Osteoblast (primary cell): ENCODE measurements at regions not wholly inside any gene's neighbourhood (a gene's known extent, or its start where the extent isn't known, plus 50 kb on each side); places are given as distances from the start of the nearest gene placed in this dataset.

ENCODE experiments used
- DNase-seq: peaks from one replicate; pipeline ENCODE4 v3.0.0; 2011; ENCODE audit warnings: low spot score, mixed read lengths; ENCODE audit not compliant: insufficient read length; ENCODE audit errors: missing footprints
- H2AFZ ChIP-seq: 2 replicates; pipeline ENCODE4 v1.6.0; 2011; ENCODE audit warnings: mild to moderate bottlenecking, low read length
- H3K27ac ChIP-seq: 2 replicates; pipeline ENCODE4 v1.5.1; 2011; ENCODE audit warnings: mild to moderate bottlenecking, low read depth, low read length, moderate library complexity
- H3K27me3 ChIP-seq: 2 replicates; pipeline ENCODE4 v1.6.0; 2012; ENCODE audit warnings: mild to moderate bottlenecking, control low read depth, inconsistent platforms, low read length, moderate library complexity; ENCODE audit not compliant: insufficient read depth
- H3K36me3 ChIP-seq: 2 replicates; pipeline ENCODE4 v1.5.1; 2011; ENCODE audit warnings: mild to moderate bottlenecking, low read length, control low read depth, moderate library complexity; ENCODE audit not compliant: insufficient read depth
- H3K4me1 ChIP-seq: 2 replicates; pipeline ENCODE4 v1.5.1; 2011; ENCODE audit warnings: mild to moderate bottlenecking, low read length, control low read depth, moderate library complexity; ENCODE audit not compliant: insufficient read depth
- H3K4me2 ChIP-seq: 2 replicates; pipeline ENCODE4 v1.6.0; 2011; ENCODE audit warnings: mild to moderate bottlenecking, low read length; ENCODE audit not compliant: insufficient read depth
- H3K4me3 ChIP-seq: fragments of 200-600 bp; sonication (generic); 3 replicates; pipeline ENCODE4 v1.5.1; 2012; ENCODE audit warnings: mild to moderate bottlenecking, low read length, inconsistent platforms; ENCODE audit not compliant: insufficient read depth
- H3K79me2 ChIP-seq: 2 replicates; pipeline ENCODE4 v1.6.0; 2012; ENCODE audit warnings: mild to moderate bottlenecking, low read length, control low read depth, inconsistent platforms; ENCODE audit not compliant: insufficient read depth
- H3K9me3 ChIP-seq: 2 replicates; pipeline ENCODE4 v1.5.1; 2011; ENCODE audit warnings: low read depth, low read length, control low read depth
- H4K20me1 ChIP-seq: 2 replicates; pipeline ENCODE4 v1.6.0; 2012; ENCODE audit warnings: mild to moderate bottlenecking, low read length, control low read depth; ENCODE audit not compliant: insufficient read depth
- CTCF ChIP-seq: IDR thresholded peaks from 2 replicates; pipeline ENCODE4 v1.5.1; 2011; ENCODE audit warnings: mild to moderate bottlenecking, low read depth, low read length, moderate library complexity; ENCODE audit errors: extremely low read depth

- TF ChIP-seq CTCF: no peak
- no peaks in the 10 kb centered on the region for H3K4me1 ChIP-seq
- DNase-seq: no peak
These were observed 502.4 kb downstream of the TMEM182 start for GRCh38 chr2:103264058-103264768.

GRCh38 chr2:103265521-103265920, 503.7 kb downstream of the TMEM182 start:
- Histone ChIP-seq H2AFZ (no peak overlapping the region), H4K20me1 (no peaks in the 10 kb centered on the region), H3K27me3 (no peaks in the 10 kb centered on the region), H3K4me2 (no peak overlapping the region), H3K9me3 (peaks cover 2% of the 10 kb centered on the region), H3K27ac (no peak overlapping the region), H3K79me2 (no peaks in the 10 kb centered on the region), H3K36me3 (no peaks in the 10 kb centered on the region), H3K4me3 (no peak overlapping the region), H3K4me1 (no peaks in the 10 kb centered on the region)
- no peak for DNase-seq
- TF ChIP-seq CTCF: no peak

More at GRCh38 chr2:103264058-103264768, 502.4 kb downstream of the TMEM182 start:
- Histone ChIP-seq H3K4me3 (no peak overlapping the region), H3K9me3 (no peaks in the 10 kb centered on the region), H3K27ac (no peak overlapping the region), H3K27me3 (no peaks in the 10 kb centered on the region), H2AFZ (no peak overlapping the region), H3K79me2 (no peaks in the 10 kb centered on the region), H4K20me1 (no peaks in the 10 kb centered on the region), H3K4me2 (no peak overlapping the region), H3K36me3 (no peaks in the 10 kb centered on the region)

- Histone ChIP-seq H3K4me2 (no peak overlapping the region), H3K36me3 (no peaks in the 10 kb centered on the region), H2AFZ (no peak overlapping the region), H3K4me3 (no peak overlapping the region), H3K27ac (no peak overlapping the region), H3K27me3 (no peaks in the 10 kb centered on the region), H3K4me1 (no peaks in the 10 kb centered on the region), H4K20me1 (no peaks in the 10 kb centered on the region), H3K9me3 (peaks cover 2% of the 10 kb centered on the region), H3K79me2 (no peaks in the 10 kb centered on the region)
- TF ChIP-seq CTCF: no peak
- no peak for DNase-seq
These were observed 507.1 kb downstream of the TMEM182 start for GRCh38 chr2:103268841-103269498.

GRCh38 chr2:103276869-103277268, 515.0 kb downstream of the TMEM182 start:
- Histone ChIP-seq H4K20me1 (no peaks in the 10 kb centered on the region), H3K4me3 (no peak overlapping the region), H3K27me3 (no peaks in the 10 kb centered on the region), H3K4me2 (no peak overlapping the region), H3K36me3 (no peaks in the 10 kb centered on the region), H3K79me2 (no peaks in the 10 kb centered on the region), H3K27ac (no peak overlapping the region), H3K4me1 (no peaks in the 10 kb centered on the region), H3K9me3 (no peaks in the 10 kb centered on the region), H2AFZ (no peak overlapping the region)
- no peak for TF ChIP-seq CTCF
- DNase-seq: no peak
